Uterus (tissue), 2 donors: ENCODE measurements at regions not wholly inside any gene's neighbourhood (a gene's known extent, or its start where the extent isn't known, plus 50 kb on each side); places are given as distances from the start of the nearest gene placed in this dataset.

Source experiments
- POLR2A ChIP-seq, 2 donors: fragments of 450-650 bp; IDR thresholded peaks; one replicate each; pipeline ENCODE4 v1.6.1; 2016; ENCODE audit warnings: antibody characterized with exemption in 2 of 2, mild to moderate bottlenecking in 1 of 2, moderate library complexity in 1 of 2
- TF ChIP-seq, protein P1 (sequence below), 4 experiments: fragments of 200-600 bp in 2 of 4; fragments of 450-650 bp in 2 of 4; sonication (generic) in 2 of 4; IDR thresholded peaks; one replicate each; pipeline ENCODE4 v1.5.1; 2016 to 2019; ENCODE audit warnings: antibody characterized with exemption in 4 of 4, mild to moderate bottlenecking in 2 of 4, moderate library complexity in 1 of 4

GRCh38 chr1:58107943-58108342 is 438.6 kb downstream of the OMA1 start:
- TF ChIP-seq, protein P1, sequence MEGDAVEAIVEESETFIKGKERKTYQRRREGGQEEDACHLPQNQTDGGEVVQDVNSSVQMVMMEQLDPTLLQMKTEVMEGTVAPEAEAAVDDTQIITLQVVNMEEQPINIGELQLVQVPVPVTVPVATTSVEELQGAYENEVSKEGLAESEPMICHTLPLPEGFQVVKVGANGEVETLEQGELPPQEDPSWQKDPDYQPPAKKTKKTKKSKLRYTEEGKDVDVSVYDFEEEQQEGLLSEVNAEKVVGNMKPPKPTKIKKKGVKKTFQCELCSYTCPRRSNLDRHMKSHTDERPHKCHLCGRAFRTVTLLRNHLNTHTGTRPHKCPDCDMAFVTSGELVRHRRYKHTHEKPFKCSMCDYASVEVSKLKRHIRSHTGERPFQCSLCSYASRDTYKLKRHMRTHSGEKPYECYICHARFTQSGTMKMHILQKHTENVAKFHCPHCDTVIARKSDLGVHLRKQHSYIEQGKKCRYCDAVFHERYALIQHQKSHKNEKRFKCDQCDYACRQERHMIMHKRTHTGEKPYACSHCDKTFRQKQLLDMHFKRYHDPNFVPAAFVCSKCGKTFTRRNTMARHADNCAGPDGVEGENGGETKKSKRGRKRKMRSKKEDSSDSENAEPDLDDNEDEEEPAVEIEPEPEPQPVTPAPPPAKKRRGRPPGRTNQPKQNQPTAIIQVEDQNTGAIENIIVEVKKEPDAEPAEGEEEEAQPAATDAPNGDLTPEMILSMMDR (IDR thresholded peaks at IDR 0.05), result no peak
- TF ChIP-seq POLR2A (IDR thresholded peaks at IDR 0.05), result no peak
